ENCODE measurements at regions not wholly inside any gene's neighbourhood (a gene's known extent, or its start where the extent isn't known, plus 50 kb on each side); places are given as distances from the start of the nearest gene placed in this dataset.
"Not testable (repeated sequence)": the region's sequence is repeated elsewhere in the genome, so short reads cannot be mapped to it uniquely, and the experiment has no call there.

DNA sequence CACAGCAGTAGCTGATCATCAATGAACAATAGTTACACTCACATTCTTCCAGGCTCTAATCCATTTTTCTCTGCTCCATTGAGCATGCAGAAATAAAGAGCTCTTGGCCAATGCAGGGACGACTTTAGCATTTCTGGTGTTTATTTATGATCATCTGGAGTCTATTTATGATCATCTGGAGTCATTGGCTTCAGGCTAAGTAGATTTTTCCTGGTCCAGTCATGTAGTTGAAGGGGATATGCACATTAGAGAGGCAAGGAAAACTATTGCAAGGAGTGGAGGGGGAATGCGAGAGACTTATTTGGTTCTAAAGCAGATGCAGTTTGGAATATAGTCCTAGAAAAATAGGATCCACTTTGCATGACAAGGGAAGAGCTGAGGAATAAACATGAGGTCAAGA, 113.0 kb upstream of the PRSS12 start:
- TF ChIP-seq, protein P1, sequence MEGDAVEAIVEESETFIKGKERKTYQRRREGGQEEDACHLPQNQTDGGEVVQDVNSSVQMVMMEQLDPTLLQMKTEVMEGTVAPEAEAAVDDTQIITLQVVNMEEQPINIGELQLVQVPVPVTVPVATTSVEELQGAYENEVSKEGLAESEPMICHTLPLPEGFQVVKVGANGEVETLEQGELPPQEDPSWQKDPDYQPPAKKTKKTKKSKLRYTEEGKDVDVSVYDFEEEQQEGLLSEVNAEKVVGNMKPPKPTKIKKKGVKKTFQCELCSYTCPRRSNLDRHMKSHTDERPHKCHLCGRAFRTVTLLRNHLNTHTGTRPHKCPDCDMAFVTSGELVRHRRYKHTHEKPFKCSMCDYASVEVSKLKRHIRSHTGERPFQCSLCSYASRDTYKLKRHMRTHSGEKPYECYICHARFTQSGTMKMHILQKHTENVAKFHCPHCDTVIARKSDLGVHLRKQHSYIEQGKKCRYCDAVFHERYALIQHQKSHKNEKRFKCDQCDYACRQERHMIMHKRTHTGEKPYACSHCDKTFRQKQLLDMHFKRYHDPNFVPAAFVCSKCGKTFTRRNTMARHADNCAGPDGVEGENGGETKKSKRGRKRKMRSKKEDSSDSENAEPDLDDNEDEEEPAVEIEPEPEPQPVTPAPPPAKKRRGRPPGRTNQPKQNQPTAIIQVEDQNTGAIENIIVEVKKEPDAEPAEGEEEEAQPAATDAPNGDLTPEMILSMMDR (IDR thresholded peaks at IDR 0.05), result not testable (repeated sequence)
- not testable (repeated sequence) for TF ChIP-seq POLR2A (IDR thresholded peaks at IDR 0.05)

All from Peyer's patch (tissue), 4 donors.